SK-N-SH (cell line): ENCODE measurements at regions not wholly inside any gene's neighbourhood (a gene's known extent, or its start where the extent isn't known, plus 50 kb on each side); places are given as distances from the start of the nearest gene placed in this dataset.

Source experiments
- CTCF ChIA-PET: fragments of 300-600, 350-600 bp; formaldehyde crosslinking; extraction: SDS; loops from one replicate; lab custom pipeline; 2021; lab: Yijun Ruan, JAX
- POLR2A ChIA-PET: fragments of 350-600 bp; sonication (Branson Sonifier 250); formaldehyde crosslinking; extraction: SDS; loops from one replicate; lab custom pipeline; 2020; ENCODE audit warnings: antibody characterized with exemption, inconsistent platforms; lab: Yijun Ruan, JAX
- DNase-seq: peaks from one replicate; pipeline ENCODE4 v3.0.0; 2012
- H2AFZ ChIP-seq: fragments of 200-600 bp; sonication (generic); 2 replicates; pipeline ENCODE4 v1.8.1; 2016; ENCODE audit warnings: antibody characterized with exemption, mild to moderate bottlenecking, low read depth
- H3F3A ChIP-seq: fragments of 200-600 bp; sonication (generic); replicated peaks from 2 replicates; pipeline ENCODE3; 2016; ENCODE audit warnings: antibody characterized with exemption, mild to moderate bottlenecking; ENCODE audit not compliant: insufficient read depth
- H3K27ac ChIP-seq, 2 experiments: fragments of 200-500 bp in 1 of 2; fragments of 200-600 bp in 1 of 2; sonication (Bioruptor generic) in 1 of 2; sonication (generic), shearing (Covaris generic) in 1 of 2; 2 replicates each; pipeline versions ENCODE4 v1.5.1 to v1.6.1; 2014 to 2016; ENCODE audit warnings: low read depth in 2 of 2, inconsistent platforms in 1 of 2, low read length in 1 of 2, mild to moderate bottlenecking in 1 of 2, mixed read lengths in 1 of 2
- H3K27me3 ChIP-seq: fragments of 200-600 bp; sonication (generic), shearing (Covaris generic); 2 replicates; pipeline ENCODE4 v1.6.1; 2016; ENCODE audit warnings: mixed run types; ENCODE audit not compliant: insufficient read depth
- H3K36me3 ChIP-seq, 2 experiments: fragments of 200-500 bp in 1 of 2; fragments of 200-600 bp in 1 of 2; sonication (Bioruptor generic) in 1 of 2; sonication (generic) in 1 of 2; replicated peaks in 1 of 2; 2 replicates each; pipeline versions ENCODE3 to v1.5.1; 2014 to 2016; ENCODE audit warnings: low read length in 1 of 2, mild to moderate bottlenecking in 1 of 2; ENCODE audit not compliant: insufficient read depth in 2 of 2, control insufficient read depth in 1 of 2
- H3K4me1 ChIP-seq, 2 experiments: fragments of 200-500 bp in 1 of 2; fragments of 200-600 bp in 1 of 2; sonication (Bioruptor generic) in 1 of 2; sonication (generic), shearing (Covaris generic) in 1 of 2; 2 replicates each; pipeline versions ENCODE4 v1.5.1 to v1.6.1; 2014 to 2016; ENCODE audit warnings: low read depth in 1 of 2, low read length in 1 of 2, mixed run types in 1 of 2; ENCODE audit not compliant: insufficient read depth in 2 of 2, control insufficient read depth in 1 of 2
- H3K4me2 ChIP-seq: fragments of 200-600 bp; sonication (generic), shearing (Covaris generic); 2 replicates; pipeline ENCODE4 v1.6.1; 2017; ENCODE audit warnings: mixed run types
- H3K4me3 ChIP-seq, 2 experiments: fragments of 200-500 bp in 1 of 2; fragments of 200-600 bp in 1 of 2; sonication (Bioruptor generic) in 1 of 2; sonication (generic), shearing (Covaris generic) in 1 of 2; 2 replicates each; pipeline versions ENCODE4 v1.5.1 to v1.8.1; 2014 to 2016; ENCODE audit warnings: low read depth in 2 of 2, inconsistent platforms in 1 of 2, low read length in 1 of 2, mild to moderate bottlenecking in 1 of 2, mixed read lengths in 1 of 2, moderate library complexity in 1 of 2
- H3K79me2 ChIP-seq: fragments of 200-600 bp; sonication (generic); 2 replicates; pipeline ENCODE4 v1.8.1; 2017; ENCODE audit warnings: mild to moderate bottlenecking; ENCODE audit not compliant: insufficient read depth
- H3K9ac ChIP-seq: fragments of 200-600 bp; sonication (generic); 2 replicates; pipeline ENCODE4 v1.6.1; 2017; ENCODE audit warnings: mixed run types
- H3K9me2 ChIP-seq: fragments of 200-600 bp; sonication (generic); 2 replicates; pipeline ENCODE4 v1.6.1; 2017; ENCODE audit warnings: mixed run types
- H3K9me3 ChIP-seq: fragments of 200-600 bp; sonication (generic); 2 replicates; pipeline ENCODE4 v1.6.1; 2017; ENCODE audit warnings: mixed run types, mild to moderate bottlenecking, moderate library complexity
- H4K20me1 ChIP-seq: fragments of 200-600 bp; sonication (generic); 2 replicates; pipeline ENCODE4 v1.6.1; 2017; ENCODE audit warnings: mild to moderate bottlenecking, mixed run types; ENCODE audit not compliant: insufficient read depth
- CHD2 ChIP-seq: fragments of 150-350 bp; IDR thresholded peaks from 2 replicates; pipeline ENCODE4 v1.6.1; 2018; ENCODE audit warnings: low read length; ENCODE audit not compliant: partially characterized antibody
- ELF1 ChIP-seq: IDR thresholded peaks from 2 replicates; pipeline ENCODE4 v1.4.0; 2012
- EP300 ChIP-seq, 2 experiments: IDR thresholded peaks; 2 replicates each; pipeline versions ENCODE4 v1.4.0 to v1.6.1; 2012; ENCODE audit warnings: borderline replicate concordance in 1 of 2, low read depth in 1 of 2, low read length in 1 of 2
- EZH2phosphoT487 ChIP-seq: fragments of 200-600 bp; sonication (generic); IDR thresholded peaks from 2 replicates; pipeline ENCODE4 v1.6.1; 2017; ENCODE audit warnings: low read depth, mixed run types, mild to moderate bottlenecking, antibody characterized with exemption, moderate library complexity, borderline replicate concordance
- FOXM1 ChIP-seq: IDR thresholded peaks from 2 replicates; pipeline ENCODE4 v1.4.0; 2012; ENCODE audit warnings: low read depth, mild to moderate bottlenecking
- GABPA ChIP-seq: IDR thresholded peaks from 2 replicates; pipeline ENCODE4 v1.4.0; 2012; ENCODE audit warnings: low read depth, mild to moderate bottlenecking
- MAX ChIP-seq: IDR thresholded peaks from 2 replicates; pipeline ENCODE4 v1.4.0; 2012; ENCODE audit warnings: low read depth
- MEF2A ChIP-seq: IDR thresholded peaks from 2 replicates; pipeline ENCODE4 v1.4.0; 2012; ENCODE audit warnings: low read depth, borderline replicate concordance
- NFIC ChIP-seq: IDR thresholded peaks from 2 replicates; pipeline ENCODE4 v1.4.0; 2012; ENCODE audit warnings: borderline replicate concordance
- PBX3 ChIP-seq: IDR thresholded peaks from 2 replicates; pipeline ENCODE4; 2012
- POLR2AphosphoS5 ChIP-seq: IDR thresholded peaks from 2 replicates; pipeline ENCODE4 v1.6.1; 2012; ENCODE audit warnings: low read depth, low read length
- RAD21 ChIP-seq: IDR thresholded peaks from 2 replicates; pipeline ENCODE4 v1.6.1; 2012; ENCODE audit warnings: mild to moderate bottlenecking, low read length
- RCOR1 ChIP-seq: fragments of 150-350 bp; IDR thresholded peaks from 2 replicates; pipeline ENCODE4 v1.6.1; 2017; ENCODE audit warnings: antibody characterized with exemption, low read length
- REST ChIP-seq: IDR thresholded peaks from 2 replicates; pipeline ENCODE4 v1.6.1; 2012; ENCODE audit warnings: mild to moderate bottlenecking, low read depth, low read length, moderate library complexity
- RXRA ChIP-seq: IDR thresholded peaks from 2 replicates; pipeline ENCODE4 v1.4.0; 2012; ENCODE audit warnings: low read depth, mild to moderate bottlenecking, borderline replicate concordance
- TAF1 ChIP-seq: IDR thresholded peaks from 2 replicates; pipeline ENCODE4 v1.6.1; 2012; ENCODE audit warnings: low read depth, mild to moderate bottlenecking, low read length, moderate library complexity, borderline replicate concordance
- TEAD4 ChIP-seq: IDR thresholded peaks from 2 replicates; pipeline ENCODE4 v1.4.0; 2012; ENCODE audit warnings: mild to moderate bottlenecking, borderline replicate concordance; ENCODE audit not compliant: insufficient read depth
- USF2 ChIP-seq: fragments of 150-350 bp; IDR thresholded peaks from 2 replicates; pipeline ENCODE4 v1.6.1; 2017; ENCODE audit warnings: antibody characterized with exemption, low read length, low read depth, borderline replicate concordance
- ZBTB33 ChIP-seq: IDR thresholded peaks from 2 replicates; pipeline ENCODE4 v1.4.0; 2012; ENCODE audit warnings: low read depth, borderline replicate concordance
- WGBS: methylation state at CpG from one replicate; pipeline ENCODE4 v1.1.6; 2017; ENCODE audit warnings: low lambda C conversion rate; 5-methylcytosine and 5-hydroxymethylcytosine counted together

GRCh38 chr5:126301056-126301455 lies 122.2 kb upstream of the GRAMD2B start:
- H3K79me2 ChIP-seq: no peaks in the 10 kb centered on the region
- no peak overlapping the region for H2AFZ ChIP-seq
- H3K27me3 ChIP-seq: no peaks in the 10 kb centered on the region
- ChIA-PET POLR2A (no interaction called here), CTCF (interaction anchor here (0.9 to 1.4 kb wide), 2 partner anchors 9 to 229 kb away, joined by 3 to 4 read pairs; no protein-coding TSS in a partner anchor)
- no peak overlapping the region for H3K27ac ChIP-seq
- H3K36me3 ChIP-seq: no peaks in the 10 kb centered on the region
- H3K4me2 ChIP-seq: no peak overlapping the region
- H3K9me3 ChIP-seq: no peaks in the 10 kb centered on the region
- no peak overlapping the region for H3K9ac ChIP-seq
- 54% methylated on average over 3 of the region's 3 CpGs for WGBS
- H3K4me3 ChIP-seq: no peak overlapping the region
- H3F3A ChIP-seq: no peaks in the 10 kb centered on the region
- no peaks in the 10 kb centered on the region for H4K20me1 ChIP-seq
- H3K4me1 ChIP-seq: no peaks in the 10 kb centered on the region
- no peak for DNase-seq
- TF ChIP-seq CHD2: no peak
- TF ChIP-seq FOXM1: no peak
- no peak for TF ChIP-seq EZH2phosphoT487
- TF ChIP-seq RCOR1: no peak
- no peak for TF ChIP-seq POLR2AphosphoS5
- no peak for TF ChIP-seq TEAD4
- no peak for TF ChIP-seq GABPA
- no peak for TF ChIP-seq EP300 (IDR thresholded peaks at IDR 0.05; ENCODE audit: borderline replicate concordance in 1 of 2, low read depth in 1 of 2, low read length in 1 of 2)
- TF ChIP-seq TAF1: no peak
- no peak for TF ChIP-seq RAD21
- TF ChIP-seq PBX3: no peak
- TF ChIP-seq ZBTB33: no peak
- no peak for TF ChIP-seq USF2
- TF ChIP-seq MEF2A: no peak
- no peak for TF ChIP-seq ELF1
- no peak for TF ChIP-seq MAX
- TF ChIP-seq NFIC: no peak
- no peak for TF ChIP-seq REST
- no peak for TF ChIP-seq RXRA
- H3K9me2 ChIP-seq: no peaks in the 10 kb centered on the region
